HEK293T (cell line): ENCODE measurements at regions not wholly inside any gene's neighbourhood (a gene's known extent, or its start where the extent isn't known, plus 50 kb on each side); places are given as distances from the start of the nearest gene placed in this dataset.

Experiments used
- BHLHE40 ChIP-seq: fragments of 450-650 bp; IDR thresholded peaks from 2 replicates; pipeline ENCODE4 v1.6.1; 2016; ENCODE audit warnings: mild to moderate bottlenecking, moderate library complexity, borderline replicate concordance
- FOXK2 ChIP-seq: fragments of 450-650 bp; IDR thresholded peaks from 2 replicates; pipeline ENCODE4 v1.6.1; 2016; ENCODE audit warnings: mild to moderate bottlenecking
- FOXM1 ChIP-seq: fragments of 450-650 bp; IDR thresholded peaks from 2 replicates; pipeline ENCODE4 v1.6.1; 2017; ENCODE audit warnings: mild to moderate bottlenecking, borderline replicate concordance
- HDGF ChIP-seq: fragments of 450-650 bp; IDR thresholded peaks from 2 replicates; pipeline ENCODE4 v1.6.1; 2017; ENCODE audit warnings: antibody characterized with exemption, borderline replicate concordance
- L3MBTL2 ChIP-seq: fragments of 450-650 bp; conservative IDR thresholded peaks from 2 replicates; pipeline ENCODE4 v1.6.1; 2016; ENCODE audit warnings: mild to moderate bottlenecking
- NFRKB ChIP-seq: fragments of 450-650 bp; IDR thresholded peaks from 2 replicates; pipeline ENCODE4 v1.6.1; 2016; ENCODE audit warnings: mild to moderate bottlenecking, moderate library complexity
- PKNOX1 ChIP-seq: fragments of 450-650 bp; IDR thresholded peaks from 2 replicates; pipeline ENCODE4 v1.6.1; 2016
- SP1 ChIP-seq: fragments of 450-650 bp; IDR thresholded peaks from 2 replicates; pipeline ENCODE4 v1.6.1; 2017
- SUZ12 ChIP-seq: fragments of 450-650 bp; IDR thresholded peaks from 2 replicates; pipeline ENCODE4 v1.6.1; 2016; ENCODE audit warnings: mild to moderate bottlenecking
- ZNF384 ChIP-seq: fragments of 450-650 bp; IDR thresholded peaks from 2 replicates; pipeline ENCODE4 v1.6.1; 2016

DNA sequence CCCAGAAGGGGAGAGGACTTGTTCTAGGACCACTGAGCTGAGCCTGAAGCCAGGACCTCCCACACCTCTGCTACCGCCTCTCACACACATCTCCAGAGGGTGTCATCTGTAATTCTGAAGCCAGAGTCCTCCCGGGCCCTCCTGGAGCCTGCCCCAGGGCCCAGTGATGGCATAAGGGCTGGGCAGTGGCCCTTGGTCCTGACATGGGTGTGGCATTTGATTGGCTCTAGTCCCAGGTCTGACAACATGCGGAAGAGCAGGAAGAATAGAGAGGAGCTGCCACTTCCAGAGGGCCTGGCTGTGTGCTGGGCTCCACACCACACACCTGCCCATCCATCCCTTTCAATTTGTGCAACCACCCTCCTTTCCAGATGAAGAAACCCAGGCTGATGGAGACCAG is 144.3 kb upstream of the GSC start:
- TF ChIP-seq SUZ12 (no peak), HDGF (no peak), PKNOX1 (no peak), ZNF384 (no peak), BHLHE40 (no peak), FOXM1 (no peak), FOXK2 (no peak), L3MBTL2 (no peak), NFRKB (no peak), SP1 (no peak)
